Gastroesophageal sphincter (tissue), 4 donors: ENCODE measurements at regions not wholly inside any gene's neighbourhood (a gene's known extent, or its start where the extent isn't known, plus 50 kb on each side); places are given as distances from the start of the nearest gene placed in this dataset.

Experiments used
- ATAC-seq: fragments of 150-250 bp; one replicate; pipeline ENCODE4 v1.9.1; 2016; ENCODE audit warnings: mild to moderate bottlenecking, moderate library complexity
- H3K27ac ChIP-seq, 4 donors: fragments of 200-600 bp; sonication (generic) in 3 of 4; 1 replicate in 3 of 4; 2 replicates in 1 of 4; pipeline ENCODE4 v1.5.1; 2016 to 2019
- H3K27me3 ChIP-seq: fragments of 200-600 bp; sonication (generic); one replicate; pipeline ENCODE4 v1.5.1; 2019
- H3K36me3 ChIP-seq, 2 donors: fragments of 200-600 bp; sonication (generic); one replicate each; pipeline ENCODE4 v1.5.1; 2019; ENCODE audit warnings: control low read depth in 1 of 2
- H3K4me1 ChIP-seq, 3 donors: fragments of 200-600 bp; sonication (generic); 1 replicate in 2 of 3; 2 replicates in 1 of 3; pipeline ENCODE4 v1.5.1; 2016 to 2019; ENCODE audit warnings: control low read depth in 2 of 3
- H3K4me3 ChIP-seq, 2 donors: fragments of 200-600 bp; sonication (generic); one replicate each; pipeline ENCODE4 v1.5.1; 2019; ENCODE audit warnings: mild to moderate bottlenecking in 1 of 2, moderate library complexity in 1 of 2
- H3K9me3 ChIP-seq, 3 donors: fragments of 200-600 bp; sonication (generic); one replicate each; pipeline ENCODE4 v1.5.1; 2017 to 2019; ENCODE audit warnings: control low read depth in 2 of 3
- EP300 ChIP-seq: sonication (generic); formaldehyde crosslinking; IDR thresholded peaks from one replicate; pipeline ENCODE4 v1.6.1; 2017; ENCODE audit warnings: antibody characterized with exemption, mild to moderate bottlenecking
- POLR2A ChIP-seq, 2 donors: fragments of 450-650 bp; IDR thresholded peaks; one replicate each; pipeline ENCODE4 v1.6.1; 2017; ENCODE audit warnings: antibody characterized with exemption in 2 of 2, mild to moderate bottlenecking in 2 of 2, moderate library complexity in 1 of 2
- POLR2AphosphoS5 ChIP-seq: sonication (generic); formaldehyde crosslinking; IDR thresholded peaks from one replicate; pipeline ENCODE4 v1.6.1; 2017; ENCODE audit warnings: antibody characterized with exemption
- WGBS, 2 donors: methylation state at CpG; one replicate each; pipeline ENCODE4 v1.1.5; 2018; ENCODE audit warnings: low coverage in 1 of 2; 5-methylcytosine and 5-hydroxymethylcytosine counted together
- TF ChIP-seq, protein P1 (sequence below), 4 experiments: fragments of 200-600 bp in 2 of 4; fragments of 450-650 bp in 2 of 4; sonication (generic) in 1 of 4; IDR thresholded peaks; one replicate each; pipeline ENCODE4 v1.5.1; 2017 to 2019; ENCODE audit warnings: antibody characterized with exemption in 4 of 4, mild to moderate bottlenecking in 2 of 4, moderate library complexity in 2 of 4

GRCh38 chr11:13062115-13062514 lies 53.0 kb downstream of the RASSF10 start:
- no peaks in the 10 kb centered on the region for H3K36me3 ChIP-seq
- H3K27ac ChIP-seq: no peak overlapping the region
- TF ChIP-seq EP300 (no peak), POLR2AphosphoS5 (no peak), POLR2A (IDR thresholded peaks at IDR 0.05) (no peak)
- TF ChIP-seq, protein P1, sequence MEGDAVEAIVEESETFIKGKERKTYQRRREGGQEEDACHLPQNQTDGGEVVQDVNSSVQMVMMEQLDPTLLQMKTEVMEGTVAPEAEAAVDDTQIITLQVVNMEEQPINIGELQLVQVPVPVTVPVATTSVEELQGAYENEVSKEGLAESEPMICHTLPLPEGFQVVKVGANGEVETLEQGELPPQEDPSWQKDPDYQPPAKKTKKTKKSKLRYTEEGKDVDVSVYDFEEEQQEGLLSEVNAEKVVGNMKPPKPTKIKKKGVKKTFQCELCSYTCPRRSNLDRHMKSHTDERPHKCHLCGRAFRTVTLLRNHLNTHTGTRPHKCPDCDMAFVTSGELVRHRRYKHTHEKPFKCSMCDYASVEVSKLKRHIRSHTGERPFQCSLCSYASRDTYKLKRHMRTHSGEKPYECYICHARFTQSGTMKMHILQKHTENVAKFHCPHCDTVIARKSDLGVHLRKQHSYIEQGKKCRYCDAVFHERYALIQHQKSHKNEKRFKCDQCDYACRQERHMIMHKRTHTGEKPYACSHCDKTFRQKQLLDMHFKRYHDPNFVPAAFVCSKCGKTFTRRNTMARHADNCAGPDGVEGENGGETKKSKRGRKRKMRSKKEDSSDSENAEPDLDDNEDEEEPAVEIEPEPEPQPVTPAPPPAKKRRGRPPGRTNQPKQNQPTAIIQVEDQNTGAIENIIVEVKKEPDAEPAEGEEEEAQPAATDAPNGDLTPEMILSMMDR (IDR thresholded peaks at IDR 0.05): no peak
- no peak overlapping the region for H3K4me3 ChIP-seq
- WGBS, 2 donors: 72 to 94% methylated on average over 3 to 5 of the region's 5 CpGs
- no peaks in the 10 kb centered on the region for H3K9me3 ChIP-seq
- no peaks in the 10 kb centered on the region for H3K4me1 ChIP-seq
- H3K27me3 ChIP-seq: peaks cover 24% of the 10 kb centered on the region
- ATAC-seq: no peak

GRCh38 chr11:13064593-13064992 lies 55.5 kb downstream of the RASSF10 start:
- TF ChIP-seq POLR2AphosphoS5 (no peak), EP300 (no peak), POLR2A (IDR thresholded peaks at IDR 0.05) (no peak)
- TF ChIP-seq, protein P1 (IDR thresholded peaks at IDR 0.05): no peak
- H3K36me3 ChIP-seq: no peaks in the 10 kb centered on the region
- no peak overlapping the region for H3K27ac ChIP-seq
- H3K4me3 ChIP-seq: no peak overlapping the region
- H3K27me3 ChIP-seq: peaks cover 28% of the 10 kb centered on the region
- 34 to 54% methylated on average over 2 to 3 of the region's 3 CpGs for WGBS, 2 donors
- H3K9me3 ChIP-seq: no peaks in the 10 kb centered on the region
- ATAC-seq: no peak
- H3K4me1 ChIP-seq: no peaks in the 10 kb centered on the region

DNA sequence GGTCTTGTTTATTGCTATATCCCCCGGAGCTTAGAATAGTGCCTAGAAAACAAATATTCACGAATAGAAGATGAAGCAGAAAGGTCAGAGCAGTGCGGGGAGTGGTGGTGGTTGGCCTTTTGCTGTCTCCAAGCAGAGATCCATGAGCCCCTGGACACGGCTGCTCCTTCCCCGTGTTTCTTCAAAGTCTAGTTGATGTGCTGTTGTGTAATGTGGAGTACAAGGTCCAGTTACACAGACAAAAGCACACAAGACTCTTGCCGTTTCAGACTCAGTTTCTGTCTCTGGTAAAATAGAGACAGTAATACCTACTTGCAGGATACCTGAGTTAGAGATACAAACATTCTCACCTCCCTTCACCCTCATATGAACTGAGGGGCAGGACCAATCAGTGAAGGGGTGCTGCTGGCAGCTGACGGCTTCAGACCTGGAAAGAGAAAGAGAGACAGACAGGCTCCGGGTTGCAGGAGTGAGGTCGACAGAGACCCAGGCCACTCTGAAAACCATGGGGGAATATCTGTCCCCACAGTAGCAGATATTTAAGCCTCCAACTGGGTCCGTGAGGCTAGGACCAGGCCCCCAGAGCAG lies 56.2 kb downstream of the RASSF10 start:
- TF ChIP-seq POLR2A (IDR thresholded peaks at IDR 0.05): no peak
- TF ChIP-seq, protein P1 (IDR thresholded peaks at IDR 0.05): no peak
- no peak for TF ChIP-seq POLR2AphosphoS5
- TF ChIP-seq EP300: no peak
- no peak for ATAC-seq

GRCh38 chr11:13068211-13068610 lies 59.1 kb downstream of the RASSF10 start:
- no peak for ATAC-seq
- Histone ChIP-seq H3K27ac (no peak overlapping the region), H3K36me3 (no peaks in the 10 kb centered on the region), H3K4me1 (no peaks in the 10 kb centered on the region), H3K9me3 (no peaks in the 10 kb centered on the region), H3K27me3 (peaks cover 24% of the 10 kb centered on the region), H3K4me3 (no peak overlapping the region)
- TF ChIP-seq, protein P1 (IDR thresholded peaks at IDR 0.05): no peak
- TF ChIP-seq POLR2A (IDR thresholded peaks at IDR 0.05) (no peak), POLR2AphosphoS5 (no peak), EP300 (no peak)
- WGBS, 2 donors: 58 to 90% methylated on average over 1 of the region's 1 CpG

More for the DNA sequence above, 56.2 kb downstream of the RASSF10 start:
- Histone ChIP-seq H3K27me3 (peaks cover 28% of the 10 kb centered on the region), H3K4me1 (no peaks in the 10 kb centered on the region), H3K27ac (no peak overlapping the region), H3K4me3 (no peak overlapping the region), H3K36me3 (no peaks in the 10 kb centered on the region), H3K9me3 (no peaks in the 10 kb centered on the region)
- 60 to 71% methylated on average over 5 to 8 of the region's 10 CpGs for WGBS, 2 donors

- H3K4me3 ChIP-seq: no peak overlapping the region
- no peak for ATAC-seq
- H3K9me3 ChIP-seq: no peaks in the 10 kb centered on the region
- H3K4me1 ChIP-seq: no peaks in the 10 kb centered on the region
- H3K27me3 ChIP-seq: peaks cover 34% of the 10 kb centered on the region
- WGBS, 2 donors: 90 to 100% methylated on average over 1 to 10 of the region's 13 CpGs
- no peak overlapping the region for H3K27ac ChIP-seq
- H3K36me3 ChIP-seq: no peaks in the 10 kb centered on the region
- TF ChIP-seq POLR2AphosphoS5 (no peak), POLR2A (IDR thresholded peaks at IDR 0.05) (no peak), EP300 (no peak)
- TF ChIP-seq, protein P1 (IDR thresholded peaks at IDR 0.05): no peak
These were observed 64.2 kb downstream of the RASSF10 start for GRCh38 chr11:13073119-13073981.
